ENCODE measurements at regions not wholly inside any gene's neighbourhood (a gene's known extent, or its start where the extent isn't known, plus 50 kb on each side); places are given as distances from the start of the nearest gene placed in this dataset.
"Not testable (repeated sequence)": the region's sequence is repeated elsewhere in the genome, so short reads cannot be mapped to it uniquely, and the experiment has no call there.

- TF ChIP-seq REST (IDR thresholded peaks at IDR 0.05; ENCODE audit: low read depth, low read length); CTCF (IDR thresholded peaks at IDR 0.05); POLR2AphosphoS5 (IDR thresholded peaks at IDR 0.05; ENCODE audit: low read depth, low read length); RAD21 (IDR thresholded peaks at IDR 0.05; ENCODE audit: low read length); MXI1 (IDR thresholded peaks at IDR 0.05; ENCODE audit: low read depth, low read length); FOXM1 (IDR thresholded peaks at IDR 0.05; ENCODE audit: low read depth); GABPA (IDR thresholded peaks at IDR 0.05; ENCODE audit: low read depth); NRF1 (IDR thresholded peaks at IDR 0.05; ENCODE audit: low read depth, low read length); EP300 (IDR thresholded peaks at IDR 0.05; ENCODE audit: borderline replicate concordance in 1 of 2, low read depth in 1 of 2, low read length in 1 of 2); TEAD4 (IDR thresholded peaks at IDR 0.05; ENCODE audit: borderline replicate concordance, insufficient read depth); FOXJ3 (CRISPR knock-in tag; IDR thresholded peaks at IDR 0.05); RFX5 (IDR thresholded peaks at IDR 0.05; ENCODE audit: low read length); SMC3 (IDR thresholded peaks at IDR 0.05; ENCODE audit: low read depth, low read length): not testable (repeated sequence)
Observed at GRCh38 chr6:57904356-57904755, 586.9 kb downstream of the PRIM2 start.

Measured in SK-N-SH (cell line).